Type B pancreatic cell (in vitro differentiated cells): ENCODE measurements at regions not wholly inside any gene's neighbourhood (a gene's known extent, or its start where the extent isn't known, plus 50 kb on each side); places are given as distances from the start of the nearest gene placed in this dataset.

Experiments
- DNase-seq: peaks from one replicate; pipeline ENCODE4 v3.0.0; 2021; ENCODE audit warnings: mixed read lengths; ENCODE audit not compliant: unreplicated experiment; ENCODE audit errors: extremely low spot score
- H3K27ac Mint-ChIP-seq: 2 replicates; pipeline ENCODE4 v1.8.0; 2021; ENCODE audit warnings: mild to moderate bottlenecking, mixed read lengths
- H3K27me3 Mint-ChIP-seq: 2 replicates; pipeline ENCODE4 v1.8.0; 2021; ENCODE audit warnings: mixed read lengths
- H3K36me3 Mint-ChIP-seq: 2 replicates; pipeline ENCODE4 v1.8.0; 2021; ENCODE audit warnings: mixed read lengths
- H3K4me1 Mint-ChIP-seq: one replicate; pipeline ENCODE4 v1.8.0; 2021; ENCODE audit warnings: mixed read lengths; ENCODE audit not compliant: unreplicated experiment
- H3K4me3 Mint-ChIP-seq: 2 replicates; pipeline ENCODE4 v1.8.0; 2021; ENCODE audit warnings: mild to moderate bottlenecking, mixed read lengths
- H3K9me3 Mint-ChIP-seq: 2 replicates; pipeline ENCODE4 v1.8.0; 2021; ENCODE audit warnings: mixed read lengths
- TF ChIP-seq, protein P1 (sequence below): fragments of 200-600 bp; sonication (generic); conservative IDR thresholded peaks from 2 replicates; pipeline ENCODE4 v1.5.0; 2021; ENCODE audit warnings: antibody characterized with exemption, mild to moderate bottlenecking

DNA sequence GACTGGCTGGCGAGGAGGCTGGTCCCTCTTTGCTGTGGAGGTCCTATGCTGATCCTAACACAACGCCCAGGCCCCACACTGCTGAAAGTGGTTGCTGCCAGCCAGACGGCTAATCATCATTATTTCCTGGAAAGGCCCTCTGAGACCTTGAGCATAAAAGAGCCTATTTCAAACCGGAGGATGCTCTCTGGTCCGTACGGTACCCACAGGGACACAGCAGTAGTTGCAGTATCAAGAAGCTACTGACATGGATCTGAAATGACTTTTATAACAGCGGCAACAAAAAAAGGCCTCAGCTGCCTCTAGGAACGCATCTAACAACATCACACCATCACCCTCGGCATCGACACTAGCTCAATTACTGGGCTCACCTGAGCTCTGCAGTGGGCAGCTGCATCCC lies 59.1 kb upstream of the FOXB1 start:
- Mint-ChIP-seq H3K4me1 (no peaks in the 10 kb centered on the region), H3K9me3 (no peaks in the 10 kb centered on the region), H3K4me3 (no peak overlapping the region), H3K36me3 (no peaks in the 10 kb centered on the region), H3K27me3 (peaks cover 76% of the 10 kb centered on the region), H3K27ac (no peak overlapping the region)
- no peak for DNase-seq
- TF ChIP-seq, protein P1, sequence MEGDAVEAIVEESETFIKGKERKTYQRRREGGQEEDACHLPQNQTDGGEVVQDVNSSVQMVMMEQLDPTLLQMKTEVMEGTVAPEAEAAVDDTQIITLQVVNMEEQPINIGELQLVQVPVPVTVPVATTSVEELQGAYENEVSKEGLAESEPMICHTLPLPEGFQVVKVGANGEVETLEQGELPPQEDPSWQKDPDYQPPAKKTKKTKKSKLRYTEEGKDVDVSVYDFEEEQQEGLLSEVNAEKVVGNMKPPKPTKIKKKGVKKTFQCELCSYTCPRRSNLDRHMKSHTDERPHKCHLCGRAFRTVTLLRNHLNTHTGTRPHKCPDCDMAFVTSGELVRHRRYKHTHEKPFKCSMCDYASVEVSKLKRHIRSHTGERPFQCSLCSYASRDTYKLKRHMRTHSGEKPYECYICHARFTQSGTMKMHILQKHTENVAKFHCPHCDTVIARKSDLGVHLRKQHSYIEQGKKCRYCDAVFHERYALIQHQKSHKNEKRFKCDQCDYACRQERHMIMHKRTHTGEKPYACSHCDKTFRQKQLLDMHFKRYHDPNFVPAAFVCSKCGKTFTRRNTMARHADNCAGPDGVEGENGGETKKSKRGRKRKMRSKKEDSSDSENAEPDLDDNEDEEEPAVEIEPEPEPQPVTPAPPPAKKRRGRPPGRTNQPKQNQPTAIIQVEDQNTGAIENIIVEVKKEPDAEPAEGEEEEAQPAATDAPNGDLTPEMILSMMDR: no peak

DNA sequence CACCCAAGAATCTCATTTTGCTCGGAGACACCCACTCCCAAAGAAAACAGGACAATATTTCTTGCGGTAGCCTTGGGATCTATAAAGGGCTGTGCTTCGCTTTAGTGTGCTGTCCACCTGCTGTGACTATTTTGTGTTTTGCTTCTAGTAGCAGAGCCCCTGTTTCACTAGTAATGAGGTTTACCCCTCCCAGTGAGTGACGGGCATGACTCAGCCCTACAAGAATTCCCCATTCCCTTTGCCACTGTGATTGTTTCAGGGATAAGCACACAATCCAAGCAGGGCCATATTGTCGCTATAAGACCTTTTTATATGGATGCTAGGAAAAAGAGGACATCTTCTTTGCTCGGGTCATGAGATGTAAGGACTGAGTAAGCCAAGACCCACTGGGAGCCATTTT lies 62.5 kb upstream of the FOXB1 start:
- H3K9me3 Mint-ChIP-seq: no peaks in the 10 kb centered on the region
- no peak overlapping the region for H3K4me3 Mint-ChIP-seq
- TF ChIP-seq, protein P1: no peak
- no peak overlapping the region for H3K27ac Mint-ChIP-seq
- no peaks in the 10 kb centered on the region for H3K36me3 Mint-ChIP-seq
- no peak for DNase-seq
- H3K27me3 Mint-ChIP-seq: peaks cover 76% of the 10 kb centered on the region
- no peaks in the 10 kb centered on the region for H3K4me1 Mint-ChIP-seq

DNA sequence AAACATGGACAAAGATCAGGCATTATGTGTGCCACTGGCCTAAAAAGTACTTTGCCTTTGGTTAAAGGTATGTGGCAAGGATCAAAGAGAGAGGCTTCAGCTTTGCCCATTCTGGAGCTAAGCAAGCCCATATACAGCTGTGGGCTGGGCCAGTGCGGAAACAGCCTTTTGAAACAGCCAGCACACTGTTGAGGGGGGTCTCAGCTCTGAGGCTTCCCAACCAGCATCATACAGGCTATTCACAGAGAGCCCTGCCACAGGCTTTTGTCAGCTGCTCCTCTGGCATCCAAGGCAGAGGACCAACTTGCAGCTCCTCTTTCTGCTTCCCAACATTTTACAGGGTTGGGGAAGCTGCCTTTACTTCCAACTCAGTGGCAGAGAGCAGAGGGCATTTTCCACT lies 63.2 kb upstream of the FOXB1 start:
- peaks cover 78% of the 10 kb centered on the region for H3K27me3 Mint-ChIP-seq
- no peak overlapping the region for H3K27ac Mint-ChIP-seq
- no peaks in the 10 kb centered on the region for H3K9me3 Mint-ChIP-seq
- TF ChIP-seq, protein P1: no peak
- DNase-seq: no peak
- no peaks in the 10 kb centered on the region for H3K36me3 Mint-ChIP-seq
- H3K4me1 Mint-ChIP-seq: no peaks in the 10 kb centered on the region
- H3K4me3 Mint-ChIP-seq: no peak overlapping the region

DNA sequence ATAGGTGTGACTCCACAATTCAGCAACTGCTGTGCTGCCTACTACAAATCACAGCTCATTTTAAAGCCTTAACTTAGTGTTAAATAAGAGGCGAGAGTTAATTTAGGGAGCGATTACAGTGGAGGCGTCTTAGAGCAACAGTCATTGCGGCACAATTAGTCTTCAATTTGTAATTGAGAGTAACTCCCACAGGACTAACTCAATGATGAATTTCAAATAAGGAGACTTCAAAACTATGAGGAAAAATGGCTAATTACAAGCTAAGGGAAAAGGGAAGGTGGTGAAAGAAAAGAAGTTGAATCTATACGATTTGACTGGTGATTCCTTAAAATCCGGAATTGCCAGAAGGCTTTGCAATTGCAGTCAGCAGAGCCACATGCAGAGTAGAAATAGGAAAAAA lies 63.7 kb upstream of the FOXB1 start:
- Mint-ChIP-seq H3K27ac (no peak overlapping the region), H3K36me3 (no peaks in the 10 kb centered on the region), H3K4me1 (no peaks in the 10 kb centered on the region), H3K9me3 (no peaks in the 10 kb centered on the region), H3K27me3 (peaks cover 83% of the 10 kb centered on the region), H3K4me3 (no peak overlapping the region)
- TF ChIP-seq, protein P1: no peak
- no peak for DNase-seq

DNA sequence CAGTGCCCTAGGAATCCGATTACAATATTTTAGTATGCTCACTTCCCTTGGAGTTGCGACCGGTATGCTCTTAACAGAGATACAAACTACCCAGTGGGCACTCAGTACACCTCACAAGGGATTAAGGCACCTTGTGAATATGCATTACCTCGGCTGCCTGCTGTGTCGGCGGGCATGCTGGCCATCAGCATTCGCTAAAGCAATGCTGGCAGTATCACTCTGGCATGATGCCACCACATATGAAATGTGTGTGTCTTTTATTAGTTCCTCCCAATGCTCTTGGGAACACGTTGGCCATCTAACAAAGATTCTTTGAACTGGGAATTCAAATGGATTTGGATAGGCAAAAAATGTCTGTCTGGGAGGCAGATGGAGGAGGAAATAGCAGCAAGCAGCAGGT lies 67.4 kb upstream of the FOXB1 start:
- H3K9me3 Mint-ChIP-seq: no peaks in the 10 kb centered on the region

More for the DNA sequence above, 67.4 kb upstream of the FOXB1 start:
- Mint-ChIP-seq H3K27me3 (peaks cover 79% of the 10 kb centered on the region), H3K27ac (no peak overlapping the region), H3K4me3 (no peak overlapping the region), H3K36me3 (no peaks in the 10 kb centered on the region), H3K4me1 (no peaks in the 10 kb centered on the region)
- no peak for DNase-seq
- TF ChIP-seq, protein P1: no peak
